K562 (cell line): ENCODE measurements at regions not wholly inside any gene's neighbourhood (a gene's known extent, or its start where the extent isn't known, plus 50 kb on each side); places are given as distances from the start of the nearest gene placed in this dataset.
A peak's percentile ranks its signal among the peaks of the same experiment; 100 is the strongest.

Source experiments
- ATF2 ChIP-seq: sonication (generic); formaldehyde crosslinking; IDR thresholded peaks from 2 replicates; pipeline ENCODE4 v1.8.1; 2022; ENCODE audit warnings: missing genetic modification reagents
- ATF6 ChIP-seq: sonication (generic); formaldehyde crosslinking; IDR thresholded peaks from 2 replicates; pipeline ENCODE4 v1.4.0; 2020; ENCODE audit warnings: mild to moderate bottlenecking, missing genetic modification reagents
- BRCA1 ChIP-seq, 2 experiments: fragments of 450-650 bp in 1 of 2; sonication (generic) in 1 of 2; formaldehyde crosslinking in 1 of 2; IDR thresholded peaks; 2 replicates each; pipeline versions ENCODE4 v1.5.0 to v1.6.1; 2017 to 2020; ENCODE audit warnings: mild to moderate bottlenecking in 1 of 2, missing genetic modification reagents in 1 of 2
- CBX5 ChIP-seq: IDR thresholded peaks from 2 replicates; pipeline ENCODE4 v1.6.1; 2014; ENCODE audit warnings: low read depth, borderline replicate concordance
- COPS2 ChIP-seq: fragments of 450-650 bp; conservative IDR thresholded peaks from 2 replicates; pipeline ENCODE4 v1.6.1; 2016; ENCODE audit warnings: mild to moderate bottlenecking, moderate library complexity
- HLTF ChIP-seq: fragments of 450-650 bp; IDR thresholded peaks from 2 replicates; pipeline ENCODE4 v1.6.1; 2016
- MNT ChIP-seq, 2 experiments: fragments of 450-650 bp; conservative IDR thresholded peaks; 2 replicates each; pipeline ENCODE4 v1.6.1; 2017; ENCODE audit warnings: mild to moderate bottlenecking in 2 of 2, moderate library complexity in 2 of 2
- MYBL2 ChIP-seq, 2 experiments: fragments of 450-650 bp in 1 of 2; sonication (generic) in 1 of 2; formaldehyde crosslinking in 1 of 2; IDR thresholded peaks; 2 replicates each; pipeline versions ENCODE4 v1.6.1 to v1.8.1; 2017 to 2022; ENCODE audit warnings: borderline replicate concordance in 1 of 2, inconsistent platforms in 1 of 2, low read depth in 1 of 2, mild to moderate bottlenecking in 1 of 2, missing genetic modification reagents in 1 of 2, moderate library complexity in 1 of 2
- PHF20 ChIP-seq: fragments of 450-650 bp; IDR thresholded peaks from 2 replicates; pipeline ENCODE4 v1.6.1; 2018; ENCODE audit not compliant: partially characterized antibody
- PREB ChIP-seq: sonication (generic); formaldehyde crosslinking; IDR thresholded peaks from 2 replicates; pipeline ENCODE4 v1.8.1; 2023; ENCODE audit warnings: mild to moderate bottlenecking, missing genetic modification reagents
- THRAP3 ChIP-seq: fragments of 450-650 bp; IDR thresholded peaks from 2 replicates; pipeline ENCODE4 v1.6.1; 2016; ENCODE audit warnings: mild to moderate bottlenecking, inconsistent platforms, borderline replicate concordance
- USF2 ChIP-seq: sonication (generic); formaldehyde crosslinking; IDR thresholded peaks from 2 replicates; pipeline ENCODE4 v1.5.0; 2020; ENCODE audit warnings: missing genetic modification reagents
- ZKSCAN1 ChIP-seq: fragments of 150-350 bp; IDR thresholded peaks from 2 replicates; pipeline ENCODE4 v1.6.1; 2016; ENCODE audit warnings: low read depth, low read length
- ZNF23 ChIP-seq: fragments of 250-450 bp; sonication (Bioruptor Pico); IDR thresholded peaks from 2 replicates; pipeline ENCODE4 v1.4.0; 2020; ENCODE audit warnings: mild to moderate bottlenecking
- ZNF274 ChIP-seq: IDR thresholded peaks from 2 replicates; pipeline ENCODE4 v1.6.1; 2011; ENCODE audit warnings: low read depth, mild to moderate bottlenecking, low read length, moderate library complexity, borderline replicate concordance
- ZNF511 ChIP-seq: sonication (generic); formaldehyde crosslinking; IDR thresholded peaks from 2 replicates; pipeline ENCODE4 v1.8.0; 2022; ENCODE audit warnings: mild to moderate bottlenecking, missing genetic modification reagents
- ZNF57 ChIP-seq: fragments of 450-650 bp; formaldehyde crosslinking; IDR thresholded peaks from 2 replicates; pipeline ENCODE4 v1.4.0; 2020; ENCODE audit warnings: mild to moderate bottlenecking, moderate library complexity
- TF ChIP-seq, protein P1 (sequence below): sonication (generic); formaldehyde crosslinking; IDR thresholded peaks from 2 replicates; pipeline ENCODE4 v1.8.0; 2022; ENCODE audit warnings: missing genetic modification reagents, mild to moderate bottlenecking, moderate library complexity, borderline replicate concordance
- TF ChIP-seq, protein P2 (sequence below), 2 experiments: fragments of 250-450 bp in 1 of 2; fragments of 450-650 bp in 1 of 2; sonication (Bioruptor Pico) in 1 of 2; IDR thresholded peaks; 2 replicates each; pipeline versions ENCODE4 v1.6.1 to v1.8.0; 2016 to 2021; ENCODE audit warnings: mild to moderate bottlenecking in 2 of 2, moderate library complexity in 2 of 2, missing compliant biosample characterization in 1 of 2, missing genetic modification characterization in 1 of 2

GRCh38 chr1:233730809-233731208 lies 116.9 kb downstream of the KCNK1 start (continued):
- TF ChIP-seq, protein P1, sequence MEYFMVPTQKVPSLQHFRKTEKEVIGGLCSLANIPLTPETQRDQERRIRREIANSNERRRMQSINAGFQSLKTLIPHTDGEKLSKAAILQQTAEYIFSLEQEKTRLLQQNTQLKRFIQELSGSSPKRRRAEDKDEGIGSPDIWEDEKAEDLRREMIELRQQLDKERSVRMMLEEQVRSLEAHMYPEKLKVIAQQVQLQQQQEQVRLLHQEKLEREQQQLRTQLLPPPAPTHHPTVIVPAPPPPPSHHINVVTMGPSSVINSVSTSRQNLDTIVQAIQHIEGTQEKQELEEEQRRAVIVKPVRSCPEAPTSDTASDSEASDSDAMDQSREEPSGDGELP (CRISPR knock-in tag): peak; percentile 74
- TF ChIP-seq PREB (CRISPR knock-in tag): no peak
- TF ChIP-seq ATF2 (CRISPR knock-in tag): no peak
- TF ChIP-seq USF2 (CRISPR knock-in tag): 0 out of 2 replicates have a peak, but pooled peaks have one; percentile 11
- TF ChIP-seq BRCA1 (IDR thresholded peaks at IDR 0.05): no peak
- no peak for TF ChIP-seq BRCA1 (CRISPR knock-in tag; IDR thresholded peaks at IDR 0.05)
- no peak for TF ChIP-seq ZKSCAN1
- TF ChIP-seq ATF6 (CRISPR knock-in tag): no peak
- no peak for TF ChIP-seq ZNF23
- 0 out of 2 replicates have a peak, but pooled peaks have one; percentile 27 for TF ChIP-seq ZNF511 (CRISPR knock-in tag)
- no peak for TF ChIP-seq MYBL2 (IDR thresholded peaks at IDR 0.05; ENCODE audit: low read depth)
- TF ChIP-seq MYBL2 (CRISPR knock-in tag; IDR thresholded peaks at IDR 0.05; ENCODE audit: borderline replicate concordance): no peak
- no peak for TF ChIP-seq COPS2
- no peak for TF ChIP-seq ZNF274
- TF ChIP-seq THRAP3: no peak
- TF ChIP-seq PHF20: no peak
- no peak for TF ChIP-seq CBX5
- TF ChIP-seq HLTF: no peak
- TF ChIP-seq, protein P2, sequence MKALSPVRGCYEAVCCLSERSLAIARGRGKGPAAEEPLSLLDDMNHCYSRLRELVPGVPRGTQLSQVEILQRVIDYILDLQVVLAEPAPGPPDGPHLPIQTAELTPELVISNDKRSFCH (CRISPR knock-in tag; IDR thresholded peaks at IDR 0.05): no peak
- TF ChIP-seq, protein P2 (tag; IDR thresholded peaks at IDR 0.05): no peak
- no peak for TF ChIP-seq ZNF57 (CRISPR knock-in tag)
- TF ChIP-seq MNT (conservative IDR thresholded peaks at IDR 0.05): peak; percentile 23 to 50; a peak in 2 of 4 replicates
